Psoas muscle (tissue), 7 donors: ENCODE measurements at regions not wholly inside any gene's neighbourhood (a gene's known extent, or its start where the extent isn't known, plus 50 kb on each side); places are given as distances from the start of the nearest gene placed in this dataset.

Source experiments
- ATAC-seq, 4 donors: fragments of 200-7000 bp; cut with Tn5 transposase; one replicate each; pipeline ENCODE4 v1.9.1; 2020; ENCODE audit warnings: moderate library complexity in 3 of 4, mild to moderate bottlenecking in 2 of 4
- DNase-seq, 2 donors: peaks; one replicate each; pipeline ENCODE4 v3.0.0-alpha.2; 2020
- H3K27ac ChIP-seq: fragments of 200-600 bp; one replicate; pipeline ENCODE4 v1.8.0; 2022
- H3K27me3 ChIP-seq, 3 donors: fragments of 200-600 bp in 1 of 3; one replicate each; pipeline versions ENCODE4 v1.6.1 to v1.8.0; 2013 to 2022; ENCODE audit warnings: low read length in 2 of 3, mild to moderate bottlenecking in 2 of 3, moderate library complexity in 1 of 3; ENCODE audit not compliant: insufficient read depth in 3 of 3
- H3K36me3 ChIP-seq, 2 donors: fragments of 200-600 bp in 1 of 2; one replicate each; pipeline versions ENCODE4 v1.6.1 to v1.8.0; 2013 to 2022; ENCODE audit warnings: low read depth in 1 of 2, mild to moderate bottlenecking in 1 of 2, moderate library complexity in 1 of 2; ENCODE audit not compliant: insufficient read depth in 1 of 2
- H3K4me1 ChIP-seq: fragments of 200-600 bp; one replicate; pipeline ENCODE4 v1.8.0; 2022
- H3K4me3 ChIP-seq: fragments of 200-600 bp; one replicate; pipeline ENCODE4 v1.8.0; 2022; ENCODE audit warnings: mild to moderate bottlenecking
- H3K9me3 ChIP-seq: fragments of 200-600 bp; one replicate; pipeline ENCODE4 v1.8.0; 2022
- WGBS, 3 donors: extraction: QIAGEN DNeasy Blood & Tissue Kit; methylation state at CpG; one replicate each; pipeline versions ENCODE4 v1.1.6 to v1.1.7; 2013; 5-methylcytosine and 5-hydroxymethylcytosine counted together
- intact Hi-C, 2 donors: fragments of 100-400 bp; cut with DNase I; formaldehyde crosslinking; loops; one replicate each; pipeline versions ENCODE4 v1.11.0 to v1.14.2; 2022
- TF ChIP-seq, protein P1 (sequence below): fragments of 200-600 bp; IDR thresholded peaks from one replicate; pipeline ENCODE4 v1.8.0; 2022; ENCODE audit warnings: antibody characterized with exemption
- donor health status: healthy with polysubstance abuse.
- donor health status: DM: no; HTN: no; CAD: no; lungs with moderate emphysema.
- donor health status: Bipolar disorder and iron deficiency.
- donor health status: healthy.
- donor health status: DM: yes; HTN: yes; CAD: no.
- donor health status: DM: no; HTN: no; CAD: no.
- donor health status: DM: yes; HTN: yes; CAD: no.

DNA sequence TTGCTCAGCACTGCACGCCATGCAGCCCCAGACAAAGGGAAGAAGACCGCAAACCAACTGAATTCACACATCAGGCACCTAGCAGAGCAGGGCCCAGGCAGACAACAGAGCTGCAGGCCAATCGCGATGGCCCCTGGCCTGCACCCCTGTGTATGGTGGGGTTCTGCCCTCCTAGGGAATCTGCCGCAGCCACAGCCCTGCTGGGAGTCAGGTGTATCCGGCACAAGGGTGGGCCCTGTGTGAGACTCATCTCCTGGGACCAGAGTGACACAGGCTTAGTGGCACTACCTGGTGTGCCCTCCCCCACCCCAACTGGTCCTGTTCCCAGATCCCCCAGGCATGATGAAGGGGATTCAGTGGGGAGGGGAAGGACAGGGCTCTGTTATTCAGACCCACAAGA, 122.8 kb downstream of the ATPSCKMT start:
- Histone ChIP-seq H3K27me3 (peaks cover 0 to 4% (median 0%) of the 10 kb centered on the region in 3 donors), H3K4me1 (no peaks in the 10 kb centered on the region), H3K4me3 (no peak overlapping the region), H3K27ac (no peak overlapping the region), H3K36me3 (no peaks in the 10 kb centered on the region), H3K9me3 (no peaks in the 10 kb centered on the region)
- WGBS, 3 donors, result 98 to 100% (median 98%) methylated on average over 6 of the region's 6 CpGs
- DNase-seq (no peak), ATAC-seq (no peak)
- TF ChIP-seq, protein P1, sequence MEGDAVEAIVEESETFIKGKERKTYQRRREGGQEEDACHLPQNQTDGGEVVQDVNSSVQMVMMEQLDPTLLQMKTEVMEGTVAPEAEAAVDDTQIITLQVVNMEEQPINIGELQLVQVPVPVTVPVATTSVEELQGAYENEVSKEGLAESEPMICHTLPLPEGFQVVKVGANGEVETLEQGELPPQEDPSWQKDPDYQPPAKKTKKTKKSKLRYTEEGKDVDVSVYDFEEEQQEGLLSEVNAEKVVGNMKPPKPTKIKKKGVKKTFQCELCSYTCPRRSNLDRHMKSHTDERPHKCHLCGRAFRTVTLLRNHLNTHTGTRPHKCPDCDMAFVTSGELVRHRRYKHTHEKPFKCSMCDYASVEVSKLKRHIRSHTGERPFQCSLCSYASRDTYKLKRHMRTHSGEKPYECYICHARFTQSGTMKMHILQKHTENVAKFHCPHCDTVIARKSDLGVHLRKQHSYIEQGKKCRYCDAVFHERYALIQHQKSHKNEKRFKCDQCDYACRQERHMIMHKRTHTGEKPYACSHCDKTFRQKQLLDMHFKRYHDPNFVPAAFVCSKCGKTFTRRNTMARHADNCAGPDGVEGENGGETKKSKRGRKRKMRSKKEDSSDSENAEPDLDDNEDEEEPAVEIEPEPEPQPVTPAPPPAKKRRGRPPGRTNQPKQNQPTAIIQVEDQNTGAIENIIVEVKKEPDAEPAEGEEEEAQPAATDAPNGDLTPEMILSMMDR, result no peak
- intact Hi-C loops, result no loop called here

DNA sequence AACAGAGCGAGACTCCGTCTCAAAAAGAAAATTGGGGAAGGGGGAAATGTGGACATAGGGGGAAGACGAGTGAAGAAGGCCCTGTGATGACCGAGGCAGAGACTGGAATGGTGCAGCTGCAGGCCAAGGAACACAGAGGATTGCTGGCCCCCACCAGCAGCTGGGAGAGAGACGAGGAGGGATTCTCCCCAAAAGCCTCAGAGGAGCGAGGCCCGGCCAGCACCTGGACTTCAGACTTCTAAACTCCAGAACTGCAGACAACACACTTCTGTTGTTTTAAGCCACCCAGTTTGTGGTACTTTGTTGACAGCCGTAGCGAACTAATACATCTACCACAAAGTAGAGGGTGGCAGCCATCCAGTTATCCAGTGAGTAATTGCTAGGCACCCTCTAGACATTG, 124.6 kb downstream of the ATPSCKMT start:
- Histone ChIP-seq H3K4me3 (no peak overlapping the region), H3K4me1 (no peaks in the 10 kb centered on the region), H3K36me3 (no peaks in the 10 kb centered on the region), H3K9me3 (no peaks in the 10 kb centered on the region), H3K27me3 (peaks cover 0 to 4% (median 0%) of the 10 kb centered on the region in 3 donors), H3K27ac (no peak overlapping the region)
- no peak for ATAC-seq
- intact Hi-C loops, result no loop called here
- TF ChIP-seq, protein P1, result no peak
- WGBS, 3 donors, result 77 to 87% (median 85%) methylated on average over 9 of the region's 9 CpGs
- DNase-seq, result no peak

GRCh38 chr5:10124287-10124686, 125.4 kb downstream of the ATPSCKMT start:
- WGBS, 3 donors, result 26 to 33% (median 29%) methylated on average over 9 of the region's 9 CpGs
- Histone ChIP-seq H3K27ac (no peak overlapping the region), H3K4me1 (no peaks in the 10 kb centered on the region), H3K9me3 (no peaks in the 10 kb centered on the region), H3K27me3 (peaks cover 0 to 4% (median 0%) of the 10 kb centered on the region in 3 donors), H3K36me3 (no peaks in the 10 kb centered on the region), H3K4me3 (no peak overlapping the region)
- intact Hi-C loops, result no loop called here
- ATAC-seq (peak; percentile 46 to 75 (median 62)), DNase-seq (no peak)
- TF ChIP-seq, protein P1, result no peak

DNA sequence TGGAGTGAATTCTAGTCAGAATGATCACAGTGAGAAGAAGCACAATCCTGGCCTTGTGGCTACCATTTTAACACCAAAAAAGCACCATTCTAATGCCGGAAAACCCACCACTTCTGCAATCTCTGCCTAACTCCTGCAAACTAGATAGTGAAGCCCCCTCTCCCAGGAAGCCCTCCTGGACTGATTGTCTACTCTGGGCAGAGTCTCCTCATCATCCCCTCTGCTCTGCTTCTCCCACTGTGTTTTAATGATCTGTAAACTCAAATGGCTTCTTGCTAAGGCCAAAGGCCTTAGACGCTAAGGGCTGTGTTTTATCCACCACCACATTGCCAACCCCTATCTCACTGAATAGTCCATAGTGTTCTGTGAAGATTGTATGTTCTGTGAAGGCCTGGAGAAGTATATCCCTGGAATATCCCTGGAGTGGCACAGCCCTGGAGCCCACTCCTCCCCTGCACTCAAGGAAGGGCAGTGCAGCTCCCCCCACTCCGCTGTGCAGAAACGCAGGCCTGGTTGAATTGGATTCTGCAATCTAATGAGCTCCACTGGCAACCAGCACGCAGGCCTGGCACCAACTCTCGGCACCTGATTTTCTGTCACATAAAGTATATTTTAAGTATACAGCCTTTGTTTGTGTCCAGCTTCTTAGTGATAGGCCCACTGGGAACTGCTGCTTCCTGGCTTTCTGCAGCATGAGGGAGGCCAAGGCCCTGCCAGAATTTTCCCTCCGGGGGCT, 126.3 kb downstream of the ATPSCKMT start:
- Histone ChIP-seq H3K27ac (no peak overlapping the region), H3K4me3 (no peak overlapping the region), H3K27me3 (peaks cover 0 to 4% (median 0%) of the 10 kb centered on the region in 3 donors), H3K9me3 (no peaks in the 10 kb centered on the region), H3K36me3 (no peaks in the 10 kb centered on the region), H3K4me1 (no peaks in the 10 kb centered on the region)
- ATAC-seq (no peak), DNase-seq (no peak)
- WGBS, 3 donors, result 51 to 59% (median 59%) methylated on average over 7 of the region's 7 CpGs
- intact Hi-C loops, result no loop called here
- TF ChIP-seq, protein P1, result no peak
